Natural killer cell treated with Interleukin-12 subunit alpha and Interleukin-12 subunit beta and Interleukin-15 and Interleukin-18, amount 100 ng/mL, for 72 hours (primary cell): ENCODE measurements at regions not wholly inside any gene's neighbourhood (a gene's known extent, or its start where the extent isn't known, plus 50 kb on each side); places are given as distances from the start of the nearest gene placed in this dataset.
"Not testable (repeated sequence)": the region's sequence is repeated elsewhere in the genome, so short reads cannot be mapped to it uniquely, and the experiment has no call there.

Source experiments
- ATAC-seq, 2 donors: fragments of 150-1000 bp; cut with Tn5 transposase in 1 of 2; sonication (Bioruptor Pico), chemical (Tn5 transposase) in 1 of 2; 2 replicates each; pipeline ENCODE4 v1.10.0; 2021
- DNase-seq: peaks from one replicate; pipeline ENCODE4 v3.0.0; 2022; ENCODE audit warnings: low spot score
- H3K27ac Mint-ChIP-seq, 2 donors: 1 replicate in 1 of 2; 2 replicates in 1 of 2; pipeline ENCODE4 v1.8.0; 2022; ENCODE audit warnings: mixed read lengths in 2 of 2, mild to moderate bottlenecking in 1 of 2, moderate library complexity in 1 of 2
- H3K27me3 Mint-ChIP-seq, 2 donors: 1 replicate in 1 of 2; 2 replicates in 1 of 2; pipeline ENCODE4 v1.8.0; 2022; ENCODE audit warnings: mixed read lengths in 2 of 2
- H3K36me3 Mint-ChIP-seq: one replicate; pipeline ENCODE4 v1.8.0; 2022; ENCODE audit warnings: mixed read lengths
- H3K4me1 Mint-ChIP-seq, 2 donors: 1 replicate in 1 of 2; 2 replicates in 1 of 2; pipeline ENCODE4 v1.8.0; 2022; ENCODE audit warnings: low read depth in 2 of 2, mixed read lengths in 2 of 2, mild to moderate bottlenecking in 1 of 2
- H3K4me3 Mint-ChIP-seq: one replicate; pipeline ENCODE4 v1.8.0; 2022; ENCODE audit warnings: mixed read lengths
- H3K9me3 Mint-ChIP-seq: 2 replicates; pipeline ENCODE4 v1.8.0; 2022; ENCODE audit warnings: mixed read lengths

GRCh38 chr1:180749-181205 is 270.7 kb downstream of the OR4F29 start:
- H3K4me1 Mint-ChIP-seq, H3K27ac Mint-ChIP-seq, H3K9me3 Mint-ChIP-seq, H3K4me3 Mint-ChIP-seq, H3K36me3 Mint-ChIP-seq, H3K27me3 Mint-ChIP-seq: not testable (repeated sequence)
- peak in 1 of 2 donors; percentile 45 for ATAC-seq
- peak; percentile 48 for DNase-seq

- not testable (repeated sequence) for H3K36me3 Mint-ChIP-seq
These were observed 312.6 kb downstream of the OR4F29 start for GRCh38 chr1:138842-139241.

GRCh38 chr1:137664-138063 is 313.8 kb downstream of the OR4F29 start:
- not testable (repeated sequence) for H3K9me3 Mint-ChIP-seq, H3K27ac Mint-ChIP-seq, H3K4me1 Mint-ChIP-seq, H3K36me3 Mint-ChIP-seq, H3K4me3 Mint-ChIP-seq, H3K27me3 Mint-ChIP-seq, ATAC-seq
- DNase-seq = peak; percentile 53

More at GRCh38 chr1:138842-139241, 312.6 kb downstream of the OR4F29 start:
- not testable (repeated sequence) for H3K9me3 Mint-ChIP-seq, H3K4me1 Mint-ChIP-seq, H3K27me3 Mint-ChIP-seq, H3K4me3 Mint-ChIP-seq, H3K27ac Mint-ChIP-seq, DNase-seq, ATAC-seq

- H3K27ac Mint-ChIP-seq, DNase-seq, ATAC-seq, H3K36me3 Mint-ChIP-seq, H3K27me3 Mint-ChIP-seq, H3K4me1 Mint-ChIP-seq, H3K4me3 Mint-ChIP-seq, H3K9me3 Mint-ChIP-seq: not testable (repeated sequence)
These were observed 315.0 kb downstream of the OR4F29 start for GRCh38 chr1:136344-136932.

- not testable (repeated sequence) for H3K27ac Mint-ChIP-seq, H3K27me3 Mint-ChIP-seq, ATAC-seq, H3K9me3 Mint-ChIP-seq, H3K36me3 Mint-ChIP-seq, H3K4me1 Mint-ChIP-seq, H3K4me3 Mint-ChIP-seq
- peak; percentile 41 for DNase-seq
These were observed 316.5 kb downstream of the OR4F29 start for GRCh38 chr1:134936-135335.

GRCh38 chr1:118440-118839 is 333.0 kb downstream of the OR4F29 start:
- ATAC-seq, H3K4me1 Mint-ChIP-seq, DNase-seq, H3K4me3 Mint-ChIP-seq, H3K9me3 Mint-ChIP-seq, H3K27ac Mint-ChIP-seq, H3K36me3 Mint-ChIP-seq, H3K27me3 Mint-ChIP-seq: not testable (repeated sequence)

- not testable (repeated sequence) for DNase-seq, H3K27ac Mint-ChIP-seq, H3K9me3 Mint-ChIP-seq, H3K36me3 Mint-ChIP-seq, ATAC-seq, H3K27me3 Mint-ChIP-seq, H3K4me1 Mint-ChIP-seq, H3K4me3 Mint-ChIP-seq
These were observed 335.9 kb downstream of the OR4F29 start for GRCh38 chr1:115534-115933.

- H3K27ac Mint-ChIP-seq, DNase-seq, H3K9me3 Mint-ChIP-seq, H3K36me3 Mint-ChIP-seq, H3K4me1 Mint-ChIP-seq, ATAC-seq, H3K4me3 Mint-ChIP-seq, H3K27me3 Mint-ChIP-seq: not testable (repeated sequence)
These were observed 346.7 kb downstream of the OR4F29 start for GRCh38 chr1:104776-105175.

- H3K4me1 Mint-ChIP-seq, H3K9me3 Mint-ChIP-seq, H3K4me3 Mint-ChIP-seq, ATAC-seq, H3K27me3 Mint-ChIP-seq, H3K36me3 Mint-ChIP-seq, DNase-seq, H3K27ac Mint-ChIP-seq: not testable (repeated sequence)
These were observed 352.0 kb downstream of the OR4F29 start for GRCh38 chr1:99481-99880.

- H3K4me1 Mint-ChIP-seq = not testable (repeated sequence)
These were observed 352.7 kb downstream of the OR4F29 start for GRCh38 chr1:98811-99210.

GRCh38 chr1:91279-91678 is 360.2 kb downstream of the OR4F29 start:
- not testable (repeated sequence) for H3K9me3 Mint-ChIP-seq, H3K4me1 Mint-ChIP-seq, DNase-seq, H3K4me3 Mint-ChIP-seq, H3K36me3 Mint-ChIP-seq, H3K27ac Mint-ChIP-seq, H3K27me3 Mint-ChIP-seq, ATAC-seq

More at GRCh38 chr1:98811-99210, 352.7 kb downstream of the OR4F29 start:
- H3K9me3 Mint-ChIP-seq, H3K27ac Mint-ChIP-seq, H3K27me3 Mint-ChIP-seq, DNase-seq, ATAC-seq, H3K4me3 Mint-ChIP-seq, H3K36me3 Mint-ChIP-seq: not testable (repeated sequence)

- H3K36me3 Mint-ChIP-seq, H3K9me3 Mint-ChIP-seq, H3K27ac Mint-ChIP-seq, DNase-seq, H3K4me1 Mint-ChIP-seq, ATAC-seq, H3K4me3 Mint-ChIP-seq: not testable (repeated sequence)
- peaks cover 9 to 22% of the 10 kb centered on the region in 2 donors for H3K27me3 Mint-ChIP-seq
These were observed 363.4 kb downstream of the OR4F29 start for GRCh38 chr1:88110-88509.

- ATAC-seq, DNase-seq, H3K36me3 Mint-ChIP-seq, H3K4me3 Mint-ChIP-seq, H3K27ac Mint-ChIP-seq, H3K9me3 Mint-ChIP-seq, H3K4me1 Mint-ChIP-seq: not testable (repeated sequence)
- peaks cover 6 to 13% of the 10 kb centered on the region in 2 donors for H3K27me3 Mint-ChIP-seq
These were observed 372.3 kb downstream of the OR4F29 start for GRCh38 chr1:79152-79551.

GRCh38 chr1:65119-65518 is 386.4 kb downstream of the OR4F29 start, which contains the start of gene OR4F5:
Gene OR4F5 (plus strand): TSS chr1:65419.
- not testable (repeated sequence) for H3K4me1 Mint-ChIP-seq, H3K4me3 Mint-ChIP-seq, DNase-seq, H3K27ac Mint-ChIP-seq, H3K27me3 Mint-ChIP-seq, H3K9me3 Mint-ChIP-seq, H3K36me3 Mint-ChIP-seq, ATAC-seq

- not testable (repeated sequence) for H3K36me3 Mint-ChIP-seq, DNase-seq, H3K27me3 Mint-ChIP-seq, H3K4me1 Mint-ChIP-seq, ATAC-seq, H3K27ac Mint-ChIP-seq, H3K9me3 Mint-ChIP-seq, H3K4me3 Mint-ChIP-seq
These were observed 395.4 kb downstream of the OR4F29 start for GRCh38 chr1:56014-56531.
